ENCODE measurements at regions not wholly inside any gene's neighbourhood (a gene's known extent, or its start where the extent isn't known, plus 50 kb on each side); places are given as distances from the start of the nearest gene placed in this dataset.
"Not testable (repeated sequence)": the region's sequence is repeated elsewhere in the genome, so short reads cannot be mapped to it uniquely, and the experiment has no call there.

DNA sequence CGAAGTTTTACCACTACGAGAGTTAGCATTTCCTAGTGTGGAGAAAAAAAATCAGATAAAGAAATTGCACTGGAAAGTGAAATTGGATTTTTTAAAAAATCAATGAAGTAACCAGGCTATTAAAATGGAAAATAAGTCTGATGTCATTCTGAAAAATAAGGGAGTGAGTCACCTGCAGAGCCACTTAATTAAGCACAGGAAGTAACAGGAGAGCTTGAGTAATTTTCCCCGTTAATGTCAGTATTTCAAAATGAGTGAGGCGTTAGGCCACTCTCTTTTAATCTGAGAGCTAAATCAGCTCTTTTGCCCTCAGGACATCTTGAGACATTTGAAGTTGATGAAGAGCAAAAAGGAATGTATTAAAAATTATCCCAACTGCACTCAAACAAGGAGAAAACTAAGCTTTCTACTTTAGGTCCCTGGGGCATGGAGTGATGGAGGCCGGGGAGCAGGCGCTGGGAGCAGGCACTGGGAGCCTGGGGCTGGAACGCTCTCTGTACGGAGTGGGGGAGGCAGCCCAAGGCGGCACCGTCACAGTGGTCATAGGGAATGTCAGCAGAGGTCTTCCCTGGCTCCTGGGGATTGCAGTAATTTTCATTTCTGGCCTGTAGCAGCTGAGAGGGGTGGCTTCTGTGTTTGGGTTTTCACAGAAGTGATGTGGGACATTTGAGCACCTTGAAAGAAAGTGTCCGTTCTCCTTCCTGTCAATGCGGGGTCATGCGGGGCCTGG is 194.6 kb downstream of the BCL2L11 start:
- not testable (repeated sequence) for H3K27me3 Mint-ChIP-seq (ENCODE audit: low read depth); H3K36me3 Mint-ChIP-seq (ENCODE audit: low read depth); H3K9me3 Mint-ChIP-seq; H3K4me3 Mint-ChIP-seq; H3K27ac Mint-ChIP-seq (ENCODE audit: unreplicated experiment); H3K4me1 Mint-ChIP-seq; DNase-seq (ENCODE audit: low read depth, low spot score)

DNA sequence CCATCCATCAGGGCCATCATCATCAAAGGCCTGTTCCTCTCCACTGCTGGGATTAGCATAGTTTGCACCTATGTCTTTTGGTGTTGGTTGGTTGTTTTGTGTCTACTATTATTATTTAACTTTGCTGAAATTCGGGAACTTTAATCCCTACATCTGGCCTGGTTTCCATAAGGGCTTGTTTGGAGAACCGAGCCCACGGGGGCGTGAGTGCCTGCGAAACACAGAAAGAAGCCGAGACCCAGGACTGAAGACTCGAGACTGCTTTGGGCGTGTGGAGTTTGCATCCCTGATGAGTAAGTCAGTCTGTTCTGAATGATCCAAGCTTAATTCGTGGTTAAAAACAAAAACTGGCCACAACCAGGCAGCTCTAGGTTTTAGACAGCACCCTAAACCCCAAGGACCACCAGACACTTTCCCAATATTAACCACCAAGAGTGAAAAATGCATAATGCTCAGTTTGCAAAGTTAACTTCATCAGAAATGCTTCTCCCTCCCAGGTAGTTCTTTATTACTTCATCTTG is 195.6 kb downstream of the BCL2L11 start:
- not testable (repeated sequence) for H3K27ac Mint-ChIP-seq (ENCODE audit: unreplicated experiment); H3K4me3 Mint-ChIP-seq; H3K36me3 Mint-ChIP-seq (ENCODE audit: low read depth); H3K4me1 Mint-ChIP-seq; H3K27me3 Mint-ChIP-seq (ENCODE audit: low read depth); DNase-seq (ENCODE audit: low read depth, low spot score); H3K9me3 Mint-ChIP-seq

DNA sequence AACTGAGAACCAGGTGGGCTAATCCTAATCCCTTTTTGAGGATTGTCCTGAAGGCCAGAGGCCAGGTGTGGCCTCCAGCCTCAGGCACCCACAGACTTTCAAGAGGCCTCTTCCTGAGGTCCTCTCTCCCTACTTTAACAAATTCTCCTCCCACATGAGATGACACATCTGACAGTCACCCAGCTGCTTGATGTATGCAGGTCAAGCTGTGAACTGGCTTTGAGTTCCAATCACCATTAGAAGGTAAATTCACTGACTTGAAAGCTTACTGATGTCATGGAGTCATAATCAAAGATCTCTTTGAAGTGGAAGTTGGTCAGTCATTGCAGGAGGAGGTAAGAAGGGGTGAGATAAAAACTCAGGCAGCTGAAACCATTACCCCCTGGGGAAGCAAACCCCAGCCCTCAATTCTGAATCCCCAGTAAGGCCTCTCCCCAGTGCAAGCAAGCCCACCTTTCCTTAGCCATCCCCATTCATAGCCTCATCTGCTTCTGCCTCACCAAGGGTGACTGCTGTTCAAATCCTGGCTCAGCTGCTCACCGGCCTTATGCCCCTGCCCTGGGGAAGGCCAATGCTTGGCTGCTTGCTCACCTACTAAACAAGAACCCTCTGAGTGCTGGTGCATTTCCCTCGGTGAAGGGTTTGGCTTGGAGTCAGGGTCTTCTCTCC is 196.3 kb downstream of the BCL2L11 start:
- H3K4me3 Mint-ChIP-seq; H3K27ac Mint-ChIP-seq (ENCODE audit: unreplicated experiment); H3K27me3 Mint-ChIP-seq (ENCODE audit: low read depth); H3K36me3 Mint-ChIP-seq (ENCODE audit: low read depth); DNase-seq (ENCODE audit: low read depth, low spot score); H3K9me3 Mint-ChIP-seq; H3K4me1 Mint-ChIP-seq: not testable (repeated sequence)

DNA sequence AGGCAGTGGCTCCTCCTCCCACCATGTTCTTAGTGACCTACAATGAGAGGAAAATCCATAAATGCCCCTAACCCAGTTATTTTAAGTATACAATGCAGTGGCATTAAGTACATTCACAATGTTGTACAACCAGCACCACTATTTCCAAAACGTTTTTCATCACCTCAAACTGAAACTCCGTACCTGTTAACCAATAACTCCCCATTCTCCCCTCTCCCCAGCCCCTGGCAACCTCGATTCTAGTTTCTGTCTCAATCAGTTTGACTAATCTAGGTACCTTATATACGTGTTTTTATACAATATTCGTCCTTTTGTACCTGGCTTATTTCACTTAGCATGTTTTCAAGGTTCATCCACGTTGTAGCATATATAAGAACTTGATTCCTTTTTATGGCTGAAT is 198.8 kb downstream of the BCL2L11 start:
- H3K9me3 Mint-ChIP-seq; H3K4me1 Mint-ChIP-seq; H3K36me3 Mint-ChIP-seq (ENCODE audit: low read depth); H3K27me3 Mint-ChIP-seq (ENCODE audit: low read depth); H3K27ac Mint-ChIP-seq (ENCODE audit: unreplicated experiment); DNase-seq (ENCODE audit: low read depth, low spot score); H3K4me3 Mint-ChIP-seq: not testable (repeated sequence)

DNA sequence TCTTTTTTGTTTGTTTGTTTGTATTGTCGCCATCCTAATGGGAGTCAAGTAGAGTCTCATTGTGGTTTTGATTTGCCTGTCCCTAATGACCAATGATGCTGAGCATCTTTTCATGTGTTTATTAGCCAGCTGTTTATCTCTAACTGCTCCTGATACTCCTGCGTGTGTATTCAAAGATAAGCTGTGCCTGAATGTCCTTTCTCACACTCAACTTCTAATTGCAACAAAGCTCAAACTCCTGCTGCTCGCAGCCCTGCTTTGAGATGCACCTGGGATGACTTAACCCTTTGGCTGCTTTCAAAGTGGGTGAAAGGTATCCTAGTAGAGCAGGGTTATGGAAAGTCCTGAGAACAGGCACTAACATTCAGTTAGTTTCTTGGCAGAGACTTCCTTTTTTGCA is 199.6 kb downstream of the BCL2L11 start:
- H3K27ac Mint-ChIP-seq (ENCODE audit: unreplicated experiment), result not testable (repeated sequence)

DNA sequence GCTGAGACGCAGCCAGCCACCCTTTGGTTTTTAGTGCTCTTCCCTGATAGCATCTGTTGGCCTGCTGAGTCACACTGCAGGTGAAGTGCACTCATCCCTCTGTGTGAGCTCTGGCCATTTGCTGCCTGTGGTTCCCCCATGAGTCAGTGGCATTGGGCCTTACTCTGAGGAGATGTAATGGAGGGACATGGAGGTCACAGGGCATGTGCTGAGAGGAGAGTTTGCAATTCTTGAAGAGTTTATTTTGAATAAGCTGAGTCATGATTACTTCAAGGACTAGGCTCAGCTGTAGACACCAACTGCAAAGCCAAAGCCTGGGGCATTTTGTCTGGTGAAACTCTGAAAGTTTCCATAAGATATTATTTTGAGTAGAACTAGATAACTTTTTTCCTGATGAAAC is 200.3 kb downstream of the BCL2L11 start:
- H3K4me3 Mint-ChIP-seq; DNase-seq (ENCODE audit: low read depth, low spot score); H3K36me3 Mint-ChIP-seq (ENCODE audit: low read depth); H3K27ac Mint-ChIP-seq (ENCODE audit: unreplicated experiment); H3K4me1 Mint-ChIP-seq; H3K9me3 Mint-ChIP-seq; H3K27me3 Mint-ChIP-seq (ENCODE audit: low read depth): not testable (repeated sequence)

More for the DNA sequence above, 199.6 kb downstream of the BCL2L11 start:
- not testable (repeated sequence) for H3K4me1 Mint-ChIP-seq; DNase-seq (ENCODE audit: low read depth, low spot score); H3K27me3 Mint-ChIP-seq (ENCODE audit: low read depth); H3K9me3 Mint-ChIP-seq; H3K36me3 Mint-ChIP-seq (ENCODE audit: low read depth); H3K4me3 Mint-ChIP-seq

DNA sequence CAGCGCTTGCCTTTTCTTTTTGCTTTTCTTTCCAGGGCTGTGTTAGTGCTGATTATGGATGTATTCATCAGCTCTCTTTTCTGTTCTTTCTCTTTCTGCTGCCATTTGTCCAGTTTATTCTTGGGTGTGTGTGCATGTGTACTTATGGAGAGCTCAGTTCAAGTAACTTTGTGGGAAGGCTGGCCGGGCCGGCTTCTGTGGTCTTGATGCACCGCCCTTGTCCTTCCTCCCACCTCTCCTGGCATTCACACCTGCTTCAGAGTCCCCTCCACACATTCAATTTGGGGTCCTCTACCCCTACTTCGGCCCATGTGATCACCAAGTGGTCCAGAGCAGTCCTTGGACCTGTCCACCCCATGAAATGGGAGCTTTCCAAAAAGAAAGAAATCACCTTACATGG is 202.7 kb downstream of the BCL2L11 start:
- H3K9me3 Mint-ChIP-seq; H3K4me3 Mint-ChIP-seq; H3K27me3 Mint-ChIP-seq (ENCODE audit: low read depth); DNase-seq (ENCODE audit: low read depth, low spot score); H3K27ac Mint-ChIP-seq (ENCODE audit: unreplicated experiment); H3K4me1 Mint-ChIP-seq; H3K36me3 Mint-ChIP-seq (ENCODE audit: low read depth): not testable (repeated sequence)

DNA sequence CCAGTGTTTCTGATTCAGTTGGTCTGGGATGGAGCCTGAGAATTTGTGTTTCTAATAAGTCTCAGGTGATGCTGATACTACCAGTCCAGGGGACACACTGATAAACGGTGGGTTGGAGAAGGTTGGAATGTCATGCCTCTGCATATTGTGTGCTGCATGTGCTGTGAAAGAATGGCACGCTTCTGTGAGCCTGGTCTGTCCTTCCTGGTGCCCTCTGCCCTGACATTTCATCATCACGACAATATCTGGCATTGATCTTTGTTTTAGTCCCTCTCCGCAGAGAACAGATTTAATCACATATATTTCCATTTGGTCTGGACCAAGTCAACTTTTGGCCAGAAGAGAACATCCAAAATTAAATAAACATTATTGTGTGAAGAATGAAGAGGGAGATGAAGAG is 207.0 kb downstream of the BCL2L11 start:
- not testable (repeated sequence) for H3K27ac Mint-ChIP-seq (ENCODE audit: unreplicated experiment); H3K4me3 Mint-ChIP-seq; DNase-seq (ENCODE audit: low read depth, low spot score); H3K9me3 Mint-ChIP-seq; H3K36me3 Mint-ChIP-seq (ENCODE audit: low read depth); H3K27me3 Mint-ChIP-seq (ENCODE audit: low read depth); H3K4me1 Mint-ChIP-seq

DNA sequence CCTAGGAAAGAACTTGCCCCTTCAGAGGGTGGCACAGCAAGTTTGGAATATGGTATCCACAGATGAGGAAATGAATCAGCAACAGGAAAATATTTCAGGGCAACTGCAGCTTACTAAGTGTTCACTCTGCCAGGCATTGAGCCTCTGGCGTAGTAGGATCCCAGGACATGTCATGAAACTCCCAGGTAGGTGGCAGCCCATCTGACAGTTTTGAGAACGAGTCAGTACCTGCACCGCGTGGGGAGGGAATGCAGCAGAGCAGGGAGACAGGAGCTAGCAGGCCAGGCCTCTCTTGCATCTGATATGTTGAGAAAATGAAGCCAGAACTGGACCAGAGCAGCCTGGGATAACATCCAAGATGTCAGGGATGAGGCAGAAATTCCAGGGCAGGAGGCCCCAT is 208.6 kb downstream of the BCL2L11 start:
- not testable (repeated sequence) for H3K27ac Mint-ChIP-seq (ENCODE audit: unreplicated experiment); H3K36me3 Mint-ChIP-seq (ENCODE audit: low read depth); H3K9me3 Mint-ChIP-seq; DNase-seq (ENCODE audit: low read depth, low spot score); H3K4me3 Mint-ChIP-seq; H3K27me3 Mint-ChIP-seq (ENCODE audit: low read depth); H3K4me1 Mint-ChIP-seq

DNA sequence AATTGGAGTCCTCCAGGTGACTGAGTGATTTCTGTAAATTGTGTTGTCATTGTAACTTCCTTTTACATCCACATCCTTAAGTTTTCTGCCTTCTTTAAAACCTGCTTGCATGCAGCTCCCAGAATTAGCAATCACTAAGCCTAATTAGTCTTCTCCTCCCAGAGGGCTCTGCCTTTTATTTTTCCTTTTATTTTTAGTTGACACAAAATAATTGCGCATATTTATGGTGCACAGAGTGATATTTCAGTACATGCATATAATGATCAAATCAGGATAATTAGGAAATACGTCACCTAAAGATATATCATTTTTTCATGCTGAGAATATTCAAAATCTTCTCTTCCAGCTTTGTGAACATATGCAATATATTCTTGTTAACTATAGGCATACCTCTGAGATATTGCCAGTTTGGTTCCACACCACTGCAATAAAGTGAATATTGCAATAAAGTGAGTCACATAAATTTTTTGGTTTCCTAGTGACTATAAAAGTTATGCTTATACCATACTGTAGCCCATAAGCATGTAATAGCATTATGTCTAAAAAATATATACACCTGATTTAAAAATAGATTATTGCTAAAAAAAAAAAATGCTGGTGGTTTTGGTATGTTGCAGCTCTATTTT is 210.5 kb downstream of the BCL2L11 start:
- H3K27me3 Mint-ChIP-seq (ENCODE audit: low read depth); H3K9me3 Mint-ChIP-seq; H3K4me1 Mint-ChIP-seq; H3K4me3 Mint-ChIP-seq; H3K36me3 Mint-ChIP-seq (ENCODE audit: low read depth); DNase-seq (ENCODE audit: low read depth, low spot score); H3K27ac Mint-ChIP-seq (ENCODE audit: unreplicated experiment): not testable (repeated sequence)

DNA sequence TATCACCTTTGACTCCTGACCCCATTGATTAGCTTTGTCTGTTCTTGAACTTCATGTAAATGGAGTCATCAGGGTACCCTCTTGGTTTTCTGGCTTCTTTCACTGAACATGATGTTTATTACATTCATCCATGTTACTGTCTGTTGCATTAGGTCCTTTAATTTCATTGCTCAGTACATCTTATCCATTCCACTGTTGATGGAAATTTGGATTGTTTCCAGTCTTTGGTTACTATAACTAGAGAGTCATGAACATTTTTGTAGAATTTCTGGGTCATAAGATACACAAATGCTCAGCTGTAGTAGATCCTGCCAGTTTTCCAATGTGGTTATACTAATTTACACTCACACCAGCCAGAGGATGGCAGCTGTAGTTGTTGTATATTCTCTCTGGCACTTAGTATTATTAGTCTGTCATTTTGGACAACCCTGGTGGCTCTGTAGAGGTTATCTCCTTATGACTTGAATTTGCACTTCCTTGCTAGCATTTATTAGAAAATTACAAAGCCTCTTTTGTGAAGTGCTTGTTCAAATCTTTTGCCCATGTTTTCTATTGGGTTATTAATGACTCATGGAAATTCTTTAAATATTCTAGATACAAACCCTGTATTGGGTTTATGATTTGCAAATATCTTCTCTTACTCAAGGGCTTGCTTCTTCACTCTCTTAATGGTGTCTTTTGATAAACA is 214.7 kb downstream of the BCL2L11 start:
- not testable (repeated sequence) for H3K27ac Mint-ChIP-seq (ENCODE audit: unreplicated experiment); DNase-seq (ENCODE audit: low read depth, low spot score); H3K4me1 Mint-ChIP-seq; H3K27me3 Mint-ChIP-seq (ENCODE audit: low read depth); H3K9me3 Mint-ChIP-seq; H3K36me3 Mint-ChIP-seq (ENCODE audit: low read depth); H3K4me3 Mint-ChIP-seq

DNA sequence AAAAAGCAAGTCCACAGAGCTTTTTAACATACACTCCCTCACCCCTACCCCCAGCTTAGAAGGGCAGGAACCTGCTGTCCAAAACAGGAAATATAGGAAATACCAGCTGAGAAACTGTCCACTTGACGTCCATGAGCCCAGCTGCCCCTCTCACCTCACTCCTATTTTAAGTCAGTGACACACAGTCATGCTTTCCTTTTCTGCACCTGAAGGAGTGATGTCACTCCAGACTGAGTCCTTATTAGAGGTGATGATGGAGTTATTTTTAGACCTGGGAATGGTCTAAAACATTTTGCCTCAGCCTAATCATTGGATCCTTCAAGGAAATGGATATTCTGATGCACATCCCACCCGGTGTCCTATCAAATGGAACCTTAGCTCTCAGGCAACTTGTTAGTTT is 217.8 kb downstream of the BCL2L11 start:
- not testable (repeated sequence) for H3K27ac Mint-ChIP-seq (ENCODE audit: unreplicated experiment); DNase-seq (ENCODE audit: low read depth, low spot score); H3K4me3 Mint-ChIP-seq; H3K4me1 Mint-ChIP-seq; H3K9me3 Mint-ChIP-seq; H3K27me3 Mint-ChIP-seq (ENCODE audit: low read depth); H3K36me3 Mint-ChIP-seq (ENCODE audit: low read depth)

DNA sequence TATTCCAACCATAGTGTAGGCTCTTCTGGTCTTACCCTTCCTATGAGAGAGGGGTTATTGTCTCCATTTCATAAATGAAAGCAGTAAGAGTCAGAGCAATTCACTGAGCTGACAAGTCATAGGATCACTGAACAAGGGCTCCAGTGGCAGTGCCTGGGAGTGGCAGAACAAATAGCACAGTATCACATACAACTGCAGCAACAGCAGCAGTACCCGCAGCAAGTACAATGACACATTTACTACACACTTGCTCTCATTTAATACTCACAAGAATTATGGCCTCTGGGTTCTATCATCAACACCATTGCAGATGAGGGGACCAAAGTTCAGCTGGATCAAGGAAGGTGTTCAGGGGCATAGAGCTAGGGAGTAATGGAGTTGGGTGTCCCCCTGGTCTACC is 218.8 kb downstream of the BCL2L11 start:
- not testable (repeated sequence) for H3K4me1 Mint-ChIP-seq; H3K4me3 Mint-ChIP-seq; H3K9me3 Mint-ChIP-seq; H3K36me3 Mint-ChIP-seq (ENCODE audit: low read depth); DNase-seq (ENCODE audit: low read depth, low spot score); H3K27me3 Mint-ChIP-seq (ENCODE audit: low read depth); H3K27ac Mint-ChIP-seq (ENCODE audit: unreplicated experiment)

All from neural crest cell (in vitro differentiated cells).